ENCODE measurements at regions not wholly inside any gene's neighbourhood (a gene's known extent, or its start where the extent isn't known, plus 50 kb on each side); places are given as distances from the start of the nearest gene placed in this dataset.
"Not testable (repeated sequence)": the region's sequence is repeated elsewhere in the genome, so short reads cannot be mapped to it uniquely, and the experiment has no call there.

GRCh38 chr17:13204607-13205237, 186.9 kb upstream of the ELAC2 start:
- DNase-seq = peak; percentile 97

GRCh38 chr17:13202835-13203234, 185.0 kb upstream of the ELAC2 start:
- no peak for DNase-seq

GRCh38 chr17:13200671-13201070, 182.8 kb upstream of the ELAC2 start:
- no peak for DNase-seq

- no peak for DNase-seq
These were observed 181.6 kb upstream of the ELAC2 start for GRCh38 chr17:13199425-13199824.

GRCh38 chr17:13197586-13197985, 179.8 kb upstream of the ELAC2 start:
- no peak for DNase-seq

- peak; percentile 81 for DNase-seq
These were observed 177.1 kb upstream of the ELAC2 start for GRCh38 chr17:13194887-13195286.

- no peak for DNase-seq
These were observed 165.0 kb upstream of the ELAC2 start for GRCh38 chr17:13182854-13183253.

- DNase-seq = no peak
These were observed 164.6 kb upstream of the ELAC2 start for GRCh38 chr17:13182450-13182849.

GRCh38 chr17:13181683-13182082, 163.9 kb upstream of the ELAC2 start:
- DNase-seq = no peak

- peak; percentile 94 for DNase-seq
These were observed 158.6 kb upstream of the ELAC2 start for GRCh38 chr17:13176436-13176835.

GRCh38 chr17:13171790-13172189, 154.0 kb upstream of the ELAC2 start:
- DNase-seq = no peak

- no peak for DNase-seq
These were observed 144.5 kb upstream of the ELAC2 start for GRCh38 chr17:13162361-13162760.

GRCh38 chr17:13160790-13161189, 143.0 kb upstream of the ELAC2 start:
- DNase-seq = no peak

GRCh38 chr17:13160296-13160695, 142.5 kb upstream of the ELAC2 start:
- DNase-seq = peak; percentile 92

GRCh38 chr17:13158494-13159240, 140.8 kb upstream of the ELAC2 start:
- no peak for DNase-seq

- DNase-seq = no peak
These were observed 139.8 kb upstream of the ELAC2 start for GRCh38 chr17:13157656-13158055.

GRCh38 chr17:13154930-13155329, 137.1 kb upstream of the ELAC2 start:
- no peak for DNase-seq

- DNase-seq = no peak
These were observed 136.6 kb upstream of the ELAC2 start for GRCh38 chr17:13154398-13154797.

- DNase-seq = no peak
These were observed 135.2 kb upstream of the ELAC2 start for GRCh38 chr17:13153036-13153435.

GRCh38 chr17:13152501-13152900, 134.7 kb upstream of the ELAC2 start:
- no peak for DNase-seq

- DNase-seq = not testable (repeated sequence)
These were observed 132.9 kb upstream of the ELAC2 start for GRCh38 chr17:13150738-13151137.

GRCh38 chr17:13143001-13143400, 125.2 kb upstream of the ELAC2 start:
- no peak for DNase-seq

GRCh38 chr17:13140750-13141149, 122.9 kb upstream of the ELAC2 start:
- no peak for DNase-seq

GRCh38 chr17:13135506-13135905, 117.7 kb upstream of the ELAC2 start:
- DNase-seq = no peak

- DNase-seq = no peak
These were observed 116.2 kb upstream of the ELAC2 start for GRCh38 chr17:13134076-13134475.
